Endothelial cell of umbilical vein (primary cell): ENCODE measurements at regions not wholly inside any gene's neighbourhood (a gene's known extent, or its start where the extent isn't known, plus 50 kb on each side); places are given as distances from the start of the nearest gene placed in this dataset.

Experiments used
- BruUV-seq: library from RNA; stranded (reverse); fragments of 400-500 nt; replicated peaks from 2 replicates; lab custom pipeline; 2021; lab: Mats Ljungman, UMichigan
- CTCF ChIA-PET: fragments of 300-600, 350-600 bp; sonication (Branson Sonifier 250); formaldehyde crosslinking; loops from one replicate; lab custom pipeline; 2021; ENCODE audit warnings: antibody characterized with exemption, inconsistent platforms; lab: Charles Lee
- POLR2A ChIA-PET: fragments of 300-600, 350-600 bp; sonication (Branson Sonifier 250); formaldehyde crosslinking; loops from one replicate; lab custom pipeline; 2021; ENCODE audit warnings: antibody characterized with exemption, inconsistent platforms; lab: Charles Lee
- DNase-seq: peaks from one replicate; pipeline ENCODE4 v3.0.0-alpha.2; 2011; ENCODE audit warnings: low read depth, low spot score
- FAIRE-seq: peaks from 2 replicates; lab custom pipeline; 2011; peaks lifted over from hg19 to GRCh38; lab: Jason Lieb, UNC
- H2AFZ ChIP-seq: 2 replicates; pipeline ENCODE4 v1.6.0; 2012; ENCODE audit warnings: low read depth, low read length, control low read depth, inconsistent platforms
- H3K27ac ChIP-seq: 2 replicates; pipeline ENCODE4 v1.5.1; 2011; ENCODE audit warnings: low read depth, mild to moderate bottlenecking, control low read depth, low read length, moderate library complexity; ENCODE audit not compliant: insufficient read depth
- H3K27me3 ChIP-seq, 2 experiments: 2 replicates each; pipeline versions ENCODE4 v1.6.0 to v1.6.1; 2011; ENCODE audit warnings: low read length in 2 of 2, mixed read lengths in 1 of 2; ENCODE audit not compliant: control insufficient read depth in 2 of 2, insufficient read depth in 2 of 2
- H3K36me3 ChIP-seq, 2 experiments: 2 replicates in 1 of 2; 3 replicates in 1 of 2; pipeline ENCODE4 v1.5.1; 2011; ENCODE audit warnings: low read length in 2 of 2, mild to moderate bottlenecking in 1 of 2, moderate library complexity in 1 of 2; ENCODE audit not compliant: control insufficient read depth in 2 of 2, insufficient read depth in 2 of 2; ENCODE audit errors: extremely low read depth in 1 of 2
- H3K4me1 ChIP-seq: 3 replicates; pipeline ENCODE4 v1.5.1; 2011; ENCODE audit warnings: mild to moderate bottlenecking, low read length; ENCODE audit not compliant: control insufficient read depth, insufficient read depth; ENCODE audit errors: extremely low read depth
- H3K4me2 ChIP-seq: 2 replicates; pipeline ENCODE4 v1.6.1; 2011; ENCODE audit warnings: low read length, control low read depth, mixed read lengths; ENCODE audit not compliant: insufficient read depth
- H3K4me3 ChIP-seq, 3 experiments: fragments of 200-600 bp in 1 of 3; sonication (generic), shearing (Covaris generic) in 1 of 3; replicated peaks in 1 of 3; 2 replicates each; pipeline ENCODE4 v1.5.1; 2011 to 2016; ENCODE audit warnings: control low read depth in 3 of 3, low read length in 3 of 3, mild to moderate bottlenecking in 2 of 3, inconsistent platforms in 1 of 3, low read depth in 1 of 3, moderate library complexity in 1 of 3; ENCODE audit not compliant: insufficient read depth in 1 of 3
- H3K79me2 ChIP-seq: 2 replicates; pipeline ENCODE4 v1.6.0; 2012; ENCODE audit warnings: low read length, inconsistent platforms; ENCODE audit not compliant: control insufficient read depth, insufficient read depth
- H3K9ac ChIP-seq: replicated peaks from 2 replicates; pipeline ENCODE3; 2011; ENCODE audit warnings: low read length, control low read depth; ENCODE audit not compliant: insufficient read depth; ENCODE audit errors: extremely low read depth
- H3K9me1 ChIP-seq: replicated peaks from 3 replicates; pipeline ENCODE4 v1.6.0; 2011; ENCODE audit warnings: mild to moderate bottlenecking, low read length; ENCODE audit not compliant: control insufficient read depth, insufficient read depth; ENCODE audit errors: extremely low read depth
- H3K9me3 ChIP-seq: replicated peaks from 2 replicates; pipeline ENCODE4 v1.5.1; 2012; ENCODE audit warnings: low read length, inconsistent platforms; ENCODE audit not compliant: control insufficient read depth, insufficient read depth
- H4K20me1 ChIP-seq: replicated peaks from 2 replicates; pipeline ENCODE3; 2011; ENCODE audit warnings: mild to moderate bottlenecking, low read length; ENCODE audit not compliant: control insufficient read depth, insufficient read depth; ENCODE audit errors: extremely low read depth
- CTCF ChIP-seq, 2 donors: IDR thresholded peaks; 1 replicate in 1 of 2; 2 replicates in 1 of 2; pipeline ENCODE4 v1.5.1; 2011; ENCODE audit warnings: low read length in 2 of 2, mild to moderate bottlenecking in 2 of 2, moderate library complexity in 2 of 2, control low read depth in 1 of 2, inconsistent platforms in 1 of 2, low read depth in 1 of 2; ENCODE audit not compliant: insufficient read depth in 1 of 2; ENCODE audit errors: extremely low read depth in 1 of 2
- EZH2 ChIP-seq: IDR thresholded peaks from 2 replicates; pipeline ENCODE4 v1.6.1; 2012; ENCODE audit warnings: borderline replicate concordance, low read depth, mild to moderate bottlenecking, moderate library complexity, low read length, inconsistent platforms; ENCODE audit not compliant: severe bottlenecking
- FOS ChIP-seq: IDR thresholded peaks from 2 replicates; pipeline ENCODE4 v1.6.1; 2011; ENCODE audit warnings: mild to moderate bottlenecking, low read length, moderate library complexity, borderline replicate concordance; ENCODE audit not compliant: insufficient read depth
- GATA2 ChIP-seq: IDR thresholded peaks from 2 replicates; pipeline ENCODE4 v1.7.0; 2011; ENCODE audit warnings: low read depth, mild to moderate bottlenecking, moderate library complexity, mixed read lengths, low read length; ENCODE audit not compliant: insufficient read length, insufficient read depth
- JUN ChIP-seq: IDR thresholded peaks from 2 replicates; pipeline ENCODE4 v1.6.1; 2011; ENCODE audit warnings: borderline replicate concordance, low read depth; ENCODE audit not compliant: insufficient read length, insufficient read depth
- MAX ChIP-seq: IDR thresholded peaks from 2 replicates; pipeline ENCODE4 v1.6.1; 2011; ENCODE audit not compliant: insufficient read depth, insufficient read length
- MYC ChIP-seq: IDR thresholded peaks from one replicate; pipeline ENCODE4 v1.6.1; 2011; ENCODE audit warnings: mild to moderate bottlenecking, low read depth, low read length
- POLR2A ChIP-seq: IDR thresholded peaks from 2 replicates; pipeline ENCODE4 v1.6.1; 2012; ENCODE audit warnings: low read depth, mild to moderate bottlenecking, control low read depth, low read length
- POLR2AphosphoS5 ChIP-seq: IDR thresholded peaks from 2 replicates; pipeline ENCODE4 v1.6.1; 2012; ENCODE audit warnings: low read depth, mild to moderate bottlenecking, control low read depth, low read length, moderate library complexity; ENCODE audit not compliant: insufficient read depth
- dilution Hi-C: fragments of 300-500 bp; cut with MboI; formaldehyde crosslinking; loops from one replicate; pipeline ENCODE4 v1.15.0; 2019; ENCODE audit warnings: low sequenced_read_pairs; ENCODE audit not compliant: extremely low pct_ligation_motif_present
- intact Hi-C: fragments of 100-400 bp; cut with micrococcal nuclease; formaldehyde crosslinking; loops from one replicate; pipeline ENCODE4 v1.10.0; 2022

GRCh38 chr12:25686351-25686750 lies 133.3 kb upstream of the LMNTD1 start:
- no TSS peak for BruUV-seq
- Histone ChIP-seq H3K9me3 (no peaks in the 10 kb centered on the region), H3K4me1 (peaks cover 12% of the 10 kb centered on the region), H3K27me3 (no peaks in the 10 kb centered on the region), H3K27ac (no peak overlapping the region), H2AFZ (no peak overlapping the region), H3K9me1 (no peaks in the 10 kb centered on the region), H3K9ac (no peak overlapping the region), H3K79me2 (no peaks in the 10 kb centered on the region), H3K4me3 (no peak overlapping the region), H3K4me2 (no peak overlapping the region), H4K20me1 (no peaks in the 10 kb centered on the region), H3K36me3 (no peaks in the 10 kb centered on the region)
- ChIA-PET CTCF (interaction anchor here (1.6 kb wide), 1 partner anchor 8 kb away, joined by 4 read pairs; no protein-coding TSS in a partner anchor), POLR2A (no interaction called here)
- FAIRE-seq (no peak), DNase-seq (no peak)
- dilution Hi-C loops = no loop called here
- intact Hi-C loops = no loop called here
- TF ChIP-seq GATA2 (no peak), POLR2A (no peak), FOS (no peak), MYC (no peak), POLR2AphosphoS5 (no peak), MAX (no peak), JUN (no peak), EZH2 (no peak), CTCF (IDR thresholded peaks at IDR 0.05; ENCODE audit: extremely low read depth in 1 of 2, insufficient read depth in 1 of 2, low read depth in 1 of 2, low read length in 2 of 2) (no peak)
